GM11168 (cell line): ENCODE measurements at regions not wholly inside any gene's neighbourhood (a gene's known extent, or its start where the extent isn't known, plus 50 kb on each side); places are given as distances from the start of the nearest gene placed in this dataset.

ENCODE experiments used
- in situ Hi-C: fragments of 300-500 bp; cut with MboI; formaldehyde crosslinking; loops from one replicate; pipeline ENCODE4 v1.12.0; 2022; ENCODE audit warnings: low sequenced_read_pairs; ENCODE audit not compliant: unreplicated experiment

DNA sequence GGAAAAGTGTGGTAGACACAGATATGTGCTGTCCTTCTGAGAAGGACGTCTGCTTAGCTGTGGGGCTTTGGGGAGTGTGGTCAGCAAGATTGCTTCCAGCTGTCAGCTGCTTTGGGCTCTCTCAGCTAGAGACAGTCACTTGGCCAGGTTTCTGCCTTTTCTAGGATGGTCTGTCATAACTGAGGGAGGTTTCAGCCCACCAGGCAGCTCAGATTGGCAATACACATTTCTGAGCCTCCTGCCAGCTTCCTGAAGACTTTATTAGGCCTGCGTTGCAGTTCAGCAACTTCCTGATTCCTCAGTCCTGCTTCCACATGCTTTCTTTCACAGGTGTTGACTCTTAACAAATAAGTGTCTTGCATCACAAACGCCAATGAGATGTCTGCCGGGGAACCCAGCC is 286.5 kb downstream of the SQOR start:
- in situ Hi-C loops = no loop called here

DNA sequence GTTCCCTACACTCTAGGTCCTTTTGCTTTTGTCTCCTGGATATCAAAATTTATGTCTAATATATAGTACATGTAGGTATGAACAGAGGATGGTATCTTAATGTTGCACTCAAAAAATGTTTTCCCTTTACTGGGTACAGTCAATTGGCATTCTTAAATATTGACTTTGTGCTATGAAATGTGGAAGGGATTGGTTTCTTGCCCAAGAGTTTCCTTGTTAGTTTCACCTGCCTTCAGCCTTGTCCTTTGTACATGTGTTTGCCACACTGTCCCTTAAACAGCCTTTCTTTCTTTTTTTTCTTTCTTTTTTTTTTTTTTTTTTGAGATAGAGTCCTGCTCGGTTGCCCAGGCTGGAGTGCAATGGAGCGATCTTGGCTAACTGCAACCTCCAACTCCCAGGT is 287.1 kb downstream of the SQOR start:
- in situ Hi-C loops = no loop called here

DNA sequence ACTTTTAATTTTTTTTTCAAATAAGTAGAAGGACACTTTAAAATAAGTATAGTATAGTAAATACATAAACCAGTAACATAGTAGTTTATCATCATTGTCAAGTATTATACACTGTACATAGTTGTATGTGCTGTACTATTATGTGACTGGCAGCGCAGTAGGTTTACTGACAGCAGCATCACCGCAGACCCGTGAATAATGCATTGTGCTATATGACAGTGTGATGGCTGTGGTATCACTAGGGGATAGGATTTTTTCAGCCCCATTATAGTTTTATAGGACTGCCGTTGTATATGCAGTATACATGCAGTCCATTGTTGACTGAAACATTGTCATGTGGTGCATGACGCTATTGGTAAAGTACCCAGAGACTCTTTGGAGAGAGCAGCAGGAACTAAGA is 306.5 kb downstream of the SQOR start:
- in situ Hi-C loops = no loop called here

DNA sequence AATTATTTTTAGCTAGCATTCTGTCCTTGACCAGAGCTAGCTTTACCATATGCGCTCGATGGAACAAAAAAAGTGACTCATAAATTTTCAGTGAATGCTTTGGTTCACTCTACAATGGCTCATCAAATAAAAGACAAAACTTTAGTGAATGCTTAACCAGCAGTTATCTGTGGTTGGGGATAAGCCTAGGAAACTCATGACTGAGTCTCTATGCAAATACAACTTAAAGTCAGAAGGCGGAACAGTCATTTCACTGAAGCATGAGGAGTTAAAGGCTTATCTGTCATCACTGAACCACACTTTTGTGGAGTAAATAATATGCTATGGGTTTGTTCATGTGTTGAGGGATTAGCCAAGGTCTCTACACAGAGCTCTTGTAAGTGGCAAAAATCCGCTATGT is 308.4 kb downstream of the SQOR start:
- in situ Hi-C loops = no loop called here

DNA sequence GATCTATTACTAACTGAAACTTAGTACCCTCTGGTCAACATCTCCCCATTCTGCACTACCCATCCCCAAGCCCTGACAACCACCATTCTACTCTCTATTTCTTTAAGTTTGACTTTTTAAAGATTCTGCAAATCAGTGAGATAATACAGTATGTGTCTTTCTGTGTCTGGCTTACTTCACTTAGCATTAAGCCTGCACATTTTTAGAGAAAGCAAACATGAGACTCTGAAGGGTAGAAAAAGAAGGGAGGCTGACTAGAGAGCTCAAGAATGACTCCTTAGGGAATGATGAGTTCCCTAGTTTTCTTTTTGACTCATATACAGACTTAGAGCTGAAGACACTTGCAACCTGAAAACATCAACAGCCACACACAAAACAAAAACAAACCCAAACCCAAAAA is 311.3 kb downstream of the SQOR start:
- in situ Hi-C loops = no loop called here

DNA sequence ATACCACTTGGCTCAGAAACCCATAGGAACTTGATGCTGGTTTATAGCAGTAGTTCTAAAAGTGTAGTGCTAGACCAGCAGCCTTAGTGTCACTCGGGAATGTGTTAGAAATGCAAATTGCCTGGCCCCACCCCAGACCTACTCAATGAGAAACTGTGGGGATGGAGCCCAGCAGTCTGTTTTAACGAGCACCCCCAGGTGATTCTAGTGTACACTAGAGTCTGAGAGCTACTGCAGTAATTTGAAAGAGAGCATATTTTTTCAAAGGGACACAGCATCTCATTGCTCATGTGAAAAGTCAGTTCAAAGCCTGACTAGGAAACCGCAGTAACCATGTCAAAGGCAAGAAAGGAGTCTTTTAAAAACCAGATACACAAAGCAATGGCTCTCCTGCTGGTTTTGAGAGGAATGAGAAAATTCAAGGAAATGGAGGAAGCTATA is 313.4 kb downstream of the SQOR start:
- in situ Hi-C loops = no loop called here

DNA sequence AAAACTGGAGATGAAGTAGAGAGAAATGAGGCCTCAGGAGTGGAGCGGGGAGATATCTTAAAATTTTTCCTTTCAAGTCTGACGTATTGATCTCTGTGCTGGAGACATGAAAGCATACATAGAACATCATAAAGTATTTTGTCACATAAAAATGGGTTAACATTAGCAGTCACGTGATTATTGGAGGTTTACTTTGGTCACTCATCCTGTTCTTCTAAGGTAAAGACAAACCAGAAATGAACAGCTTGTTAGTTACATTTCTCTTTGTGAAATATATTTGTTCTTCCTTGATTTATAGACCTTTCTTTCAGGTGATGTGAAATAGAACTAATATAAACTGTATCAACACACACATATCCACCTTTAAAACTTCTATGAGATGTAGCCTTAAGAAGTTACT is 324.1 kb downstream of the SQOR start:
- in situ Hi-C loops = no loop called here

DNA sequence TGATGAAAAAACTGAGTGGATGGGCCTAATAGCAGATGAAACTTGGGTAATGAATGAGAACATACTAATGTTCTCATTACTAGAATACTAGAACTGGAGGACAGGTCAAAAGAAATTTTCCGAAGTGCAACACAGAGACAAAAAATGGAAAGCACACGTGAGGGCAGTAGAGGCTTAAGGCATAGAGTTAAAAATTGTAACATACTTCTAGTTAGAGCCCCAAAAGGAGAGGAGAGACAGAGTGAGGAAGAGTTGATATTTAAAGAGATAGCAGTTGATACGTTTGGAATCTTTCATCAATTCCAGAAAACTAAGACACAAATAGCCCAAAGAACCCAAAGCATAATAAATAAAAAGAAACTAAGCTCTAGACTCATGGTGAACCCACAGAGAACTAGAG is 327.9 kb downstream of the SQOR start:
- in situ Hi-C loops = no loop called here

DNA sequence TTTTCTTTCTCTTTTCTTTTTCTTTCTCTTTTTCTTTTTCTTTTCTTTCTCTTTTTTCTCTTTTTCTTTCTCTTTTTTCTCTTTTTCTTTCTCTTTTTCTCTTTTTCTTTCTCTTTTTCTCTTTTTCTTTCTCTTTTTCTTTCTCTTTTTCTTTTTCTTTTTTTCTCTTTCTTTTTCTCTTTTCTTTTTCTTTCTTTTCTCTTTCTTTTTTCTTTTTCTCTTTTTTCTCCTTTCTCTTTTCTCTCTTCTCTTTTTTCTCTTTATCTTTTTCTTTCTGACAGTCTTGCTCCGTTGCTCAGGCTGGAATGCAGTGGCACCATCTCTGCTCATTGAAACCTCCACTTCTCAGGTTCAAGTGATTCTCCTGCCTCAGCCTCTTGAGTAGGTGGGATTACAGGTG is 335.7 kb downstream of the SQOR start:
- in situ Hi-C loops = no loop called here

DNA sequence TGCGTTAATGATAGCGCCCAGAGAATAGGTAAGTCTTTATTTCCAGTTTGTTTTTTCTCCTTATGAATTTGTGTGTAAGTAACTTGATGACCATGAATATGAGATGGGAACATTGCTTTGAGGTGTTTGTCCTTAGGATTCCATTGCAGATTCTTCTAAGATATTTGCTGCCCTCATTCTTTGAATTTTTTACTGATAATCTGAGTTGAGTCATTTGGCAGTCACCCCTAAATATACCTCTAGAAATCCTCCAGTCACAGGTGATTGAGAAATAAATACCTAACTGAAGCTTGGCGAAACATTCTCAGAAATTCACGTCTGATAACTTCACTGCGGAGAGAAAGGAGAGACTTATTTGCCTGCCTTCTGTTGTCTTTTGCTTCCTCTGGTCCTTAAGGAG is 345.5 kb downstream of the SQOR start:
- in situ Hi-C loops = no loop called here

DNA sequence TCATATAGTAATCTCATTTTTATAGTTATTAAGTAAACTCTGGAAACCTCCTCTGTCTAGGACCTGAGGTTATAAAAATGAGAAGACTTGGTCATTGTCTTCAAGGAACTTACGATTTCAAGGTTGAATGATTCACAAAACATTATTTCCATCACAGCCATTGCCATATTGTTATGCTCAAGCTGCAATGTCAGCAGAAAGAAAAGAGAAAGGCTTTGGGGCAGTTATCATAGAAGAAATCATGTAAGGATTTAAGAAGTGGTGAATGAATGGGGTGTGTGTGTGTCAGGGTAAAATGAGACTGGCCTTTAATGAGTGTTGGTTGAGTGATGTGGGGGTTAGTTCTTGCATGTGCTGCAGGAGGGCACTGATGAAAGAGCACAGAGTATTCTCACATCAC is 346.8 kb downstream of the SQOR start:
- in situ Hi-C loops = no loop called here

DNA sequence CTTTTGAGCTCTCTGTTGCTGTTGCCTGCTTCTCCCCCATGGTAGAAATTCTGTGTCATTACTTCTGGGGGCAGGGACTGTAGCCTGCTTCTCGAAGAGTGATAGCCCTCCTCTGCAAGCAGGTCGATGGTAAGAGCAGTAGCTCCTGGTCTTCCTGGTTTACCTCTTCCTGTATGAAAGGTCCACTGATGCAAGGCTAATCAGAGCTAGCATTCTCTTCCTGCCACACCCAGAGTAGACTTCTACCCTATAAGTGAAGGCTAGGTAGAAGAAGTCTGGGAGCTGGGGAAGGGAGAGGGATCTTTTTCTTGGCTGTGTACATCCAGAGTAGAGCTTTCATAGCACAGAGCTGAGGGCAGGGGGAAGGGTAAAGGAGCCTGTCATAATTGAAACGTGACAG is 357.0 kb downstream of the SQOR start:
- in situ Hi-C loops = no loop called here

DNA sequence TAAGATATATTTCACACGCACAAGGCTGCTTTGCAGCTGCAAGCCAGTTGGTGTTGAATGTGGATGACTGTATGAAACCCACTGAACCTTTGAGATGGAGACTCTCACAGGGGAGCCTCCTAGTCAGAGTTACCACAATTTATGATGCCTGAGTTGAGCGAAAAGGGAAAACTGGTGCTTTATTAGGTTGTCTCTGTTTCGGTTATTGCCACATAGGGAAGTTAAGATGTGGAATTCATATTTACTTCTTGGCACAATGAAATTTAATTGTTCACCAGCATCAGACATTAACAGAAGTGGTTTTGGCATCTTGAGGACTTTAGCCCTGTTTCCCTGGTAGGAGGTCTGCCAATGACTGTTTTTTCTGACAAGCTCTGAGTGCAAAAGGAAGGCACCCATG is 358.2 kb downstream of the SQOR start:
- in situ Hi-C loops = no loop called here

DNA sequence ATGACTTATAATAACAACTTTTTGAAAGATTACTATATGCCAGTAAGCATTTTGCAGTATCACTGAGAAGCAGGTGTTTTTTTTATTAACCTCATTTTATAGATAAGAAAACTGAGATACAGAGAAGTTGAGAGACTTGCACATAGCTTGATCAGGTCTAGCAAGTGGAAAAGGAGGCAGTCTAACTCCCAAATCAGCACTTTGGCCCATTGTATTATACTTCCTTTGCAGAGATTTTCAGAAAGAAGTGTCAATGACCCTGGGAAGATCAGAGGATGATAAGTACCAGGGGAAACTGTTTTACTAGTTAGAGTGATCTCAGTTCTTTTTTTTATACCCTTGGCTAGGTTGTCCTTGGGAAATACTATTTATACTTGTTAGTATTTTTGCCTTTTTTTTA is 358.7 kb downstream of the SQOR start:
- in situ Hi-C loops = no loop called here

DNA sequence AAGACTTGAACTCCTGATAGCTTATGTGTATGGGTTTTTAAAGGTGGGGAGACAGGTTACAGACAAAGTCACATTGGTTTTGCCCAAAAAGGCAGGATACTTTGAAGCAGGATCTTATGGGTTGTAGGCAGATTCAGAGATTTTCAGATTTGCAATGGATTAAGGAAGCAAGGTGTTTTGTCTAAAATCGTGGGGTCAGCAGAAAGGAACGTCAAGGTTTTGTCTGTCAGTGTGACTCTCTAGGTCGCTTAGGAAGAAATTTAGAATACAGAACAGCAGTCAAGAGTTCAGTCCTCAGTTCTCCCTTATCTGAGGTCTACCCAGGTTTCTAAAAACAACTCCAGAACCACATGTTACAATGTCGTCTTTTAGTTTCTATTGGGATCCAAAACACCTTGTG is 361.0 kb downstream of the SQOR start:
- in situ Hi-C loops = no loop called here

DNA sequence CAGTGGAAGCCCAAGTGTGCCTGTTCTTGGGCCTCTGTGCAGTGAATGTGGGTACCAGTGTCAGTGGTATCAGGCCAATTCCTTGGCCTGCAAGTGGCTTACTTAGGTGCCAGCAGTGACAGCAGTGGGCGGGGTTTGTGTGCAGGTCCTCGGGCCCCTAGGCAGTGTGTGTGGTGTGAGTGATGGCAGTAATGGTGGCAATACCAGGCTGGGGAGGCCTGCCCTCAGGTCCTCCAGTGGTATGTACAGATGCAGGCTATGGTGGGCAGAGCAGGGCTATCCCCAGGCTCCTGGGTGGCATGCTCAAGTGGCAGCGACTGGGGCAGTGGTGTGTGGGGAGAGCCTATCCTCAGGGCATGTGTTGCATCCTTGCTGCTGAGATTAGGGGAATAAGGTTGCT is 379.7 kb downstream of the SQOR start:
- in situ Hi-C loops = no loop called here

DNA sequence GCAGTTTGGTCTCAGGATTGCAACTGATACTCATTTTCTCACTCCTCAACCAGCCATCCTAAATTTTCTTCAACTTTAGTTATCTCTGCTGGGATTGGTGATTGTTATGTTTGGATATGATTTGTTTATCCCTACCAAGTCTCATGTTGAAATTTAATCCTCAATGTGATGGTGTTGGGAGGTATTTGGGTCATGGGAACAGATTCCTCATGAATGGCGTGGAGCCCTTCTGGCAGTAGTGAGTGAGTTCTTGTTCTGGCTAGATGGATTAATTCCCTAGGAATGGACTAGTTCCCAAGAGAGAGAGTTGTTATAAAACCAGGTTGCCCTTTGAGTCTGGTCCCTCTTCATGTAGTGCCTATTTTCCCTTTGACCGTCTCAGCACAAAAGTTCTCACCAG is 399.9 kb downstream of the SQOR start:
- in situ Hi-C loops = no loop called here

DNA sequence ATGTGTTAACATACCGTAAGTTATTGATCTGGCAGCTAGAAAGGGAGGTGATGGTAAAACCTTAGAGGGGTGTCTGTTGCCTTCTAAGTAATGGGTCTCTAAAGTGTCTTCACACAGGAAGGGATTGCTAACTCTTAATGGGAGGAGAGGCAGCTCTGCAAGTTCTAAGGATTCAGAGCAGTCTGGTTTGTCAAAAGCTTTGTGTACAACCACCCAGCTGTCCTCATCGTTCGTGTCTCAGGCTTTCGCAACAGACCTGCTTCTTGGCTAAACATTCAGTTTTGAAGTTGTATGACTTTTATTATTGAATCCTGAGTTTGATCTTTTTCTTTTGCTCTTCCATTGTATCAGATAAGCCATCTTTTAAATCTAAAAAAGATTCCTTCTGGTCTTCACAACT is 404.9 kb downstream of the SQOR start:
- in situ Hi-C loops = no loop called here

DNA sequence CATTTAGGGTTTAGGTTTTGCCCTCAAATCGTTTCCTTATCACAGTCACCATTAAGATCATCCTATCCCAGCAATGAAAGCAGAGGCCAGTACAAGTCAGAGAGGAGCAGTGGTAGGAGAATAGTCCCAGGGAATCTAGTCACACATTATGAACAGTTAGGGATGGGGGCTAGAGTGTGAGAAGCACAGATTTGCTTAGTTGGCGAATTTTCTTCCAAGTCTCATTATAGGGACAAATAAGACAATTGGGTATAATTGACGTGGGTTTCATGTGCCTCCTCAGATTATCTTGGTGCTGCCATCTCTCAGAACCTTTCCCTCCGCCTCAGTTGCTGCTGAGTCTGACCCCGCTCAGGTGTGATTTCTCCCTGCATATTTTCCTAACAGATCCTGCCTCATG is 407.1 kb downstream of the SQOR start:
- in situ Hi-C loops = no loop called here

DNA sequence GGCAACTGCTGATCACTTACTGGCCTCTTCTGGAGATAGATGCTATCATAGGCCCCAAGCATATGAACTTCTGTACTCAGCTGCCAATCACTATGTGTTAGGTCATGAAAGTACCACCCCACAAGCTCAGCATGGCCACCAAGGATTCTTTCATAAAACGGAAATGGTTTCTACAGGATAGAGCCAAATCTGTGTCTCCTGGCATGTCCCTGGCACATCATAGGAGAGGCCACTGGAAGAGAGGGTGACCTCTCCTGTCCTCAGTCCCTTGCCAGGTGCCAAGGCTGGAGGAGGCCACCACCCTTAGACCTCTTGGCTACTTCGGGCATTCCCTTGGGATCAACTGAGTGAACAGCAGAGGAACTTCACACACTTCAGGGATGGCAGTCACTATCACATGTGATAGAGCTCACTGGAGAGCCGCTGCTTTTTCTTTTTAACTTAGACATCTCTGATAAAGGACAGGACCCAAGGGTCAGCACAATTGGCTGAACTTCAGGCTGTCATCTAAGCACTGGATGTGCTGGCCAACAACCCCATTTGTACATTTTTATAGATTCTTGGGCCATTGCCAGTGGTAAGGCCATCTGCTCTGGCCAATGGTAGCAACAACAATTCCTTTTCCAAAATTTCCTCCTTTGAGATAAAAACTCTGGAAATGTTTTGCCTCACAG is 425.2 kb downstream of the SQOR start:
- in situ Hi-C loops = no loop called here

DNA sequence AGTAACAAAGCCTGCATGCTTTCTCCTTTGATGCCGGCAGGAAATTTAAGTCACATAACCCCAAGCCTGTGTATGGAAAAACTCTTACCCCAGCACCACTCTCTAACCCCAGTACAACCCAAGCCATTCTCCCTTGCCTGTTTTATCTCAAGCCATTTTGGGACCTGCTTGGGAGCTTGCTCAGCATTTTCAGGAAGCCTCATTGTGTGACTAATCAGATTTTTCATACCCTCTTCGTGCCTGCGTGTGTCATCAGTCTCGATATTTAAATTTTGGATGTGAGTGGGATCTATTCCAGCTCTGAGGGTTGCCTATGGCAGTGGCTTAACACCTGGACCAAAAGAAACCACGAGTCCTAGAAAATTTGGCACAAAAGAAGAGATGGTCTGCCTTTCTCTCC is 426.2 kb downstream of the SQOR start:
- in situ Hi-C loops = no loop called here

DNA sequence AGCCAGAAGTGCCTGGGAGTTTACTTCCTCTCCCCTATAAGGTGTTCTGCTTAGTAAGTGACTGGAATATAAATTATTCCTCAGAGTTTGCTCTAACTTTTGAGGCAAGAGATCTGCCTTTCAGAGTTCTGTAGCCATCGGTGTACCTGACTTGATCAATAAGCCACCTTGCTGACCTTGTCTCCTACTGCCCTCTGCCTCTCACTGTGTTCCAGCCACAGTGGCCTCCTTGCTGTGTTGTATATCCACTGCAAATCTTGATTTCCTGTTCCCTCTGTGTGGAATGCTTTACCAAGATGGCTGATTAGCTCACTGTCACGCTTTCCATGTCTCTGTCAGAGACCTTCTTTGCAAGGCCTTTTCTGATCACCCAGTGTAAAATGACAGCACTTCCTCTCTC is 442.4 kb downstream of the SQOR start:
- in situ Hi-C loops = no loop called here

DNA sequence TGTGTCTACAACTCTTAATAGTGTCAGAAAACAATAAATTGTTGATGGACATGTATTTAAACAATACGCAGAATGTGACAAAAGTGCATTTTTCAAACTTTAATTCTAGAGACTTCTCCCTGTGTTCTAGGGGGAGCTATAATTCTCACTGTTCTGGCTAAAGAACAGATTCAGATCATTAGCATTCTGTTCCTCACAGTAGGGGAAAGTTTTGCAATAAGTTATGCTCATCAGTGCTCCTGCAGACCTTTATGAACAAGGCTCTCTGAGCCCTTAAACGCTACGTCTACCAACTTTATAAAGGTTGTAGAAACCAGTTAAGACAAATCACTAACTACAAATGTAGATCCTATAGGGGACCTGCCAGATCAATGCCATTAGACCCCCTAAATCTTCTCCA is 444.2 kb downstream of the SQOR start:
- in situ Hi-C loops = no loop called here
